ENCODE measurements at regions not wholly inside any gene's neighbourhood (a gene's known extent, or its start where the extent isn't known, plus 50 kb on each side); places are given as distances from the start of the nearest gene placed in this dataset.

GRCh38 chr14:71231521-71232393, 324.5 kb downstream of the PCNX1 start:
- H2BK12ac ChIP-seq (ENCODE audit: low read length in 2 of 2), result no peak overlapping the region
- no peak overlapping the region for H4K91ac ChIP-seq (ENCODE audit: low read length)
- no peaks in the 10 kb centered on the region for H3K27me3 ChIP-seq (ENCODE audit: control insufficient read depth in 1 of 2, insufficient read depth in 1 of 2, low read length in 2 of 2)

GRCh38 chr14:71232506-71232905, 325.2 kb downstream of the PCNX1 start:
- H3K27ac ChIP-seq (ENCODE audit: low read length, poor library complexity, severe bottlenecking), result no peak overlapping the region

More at GRCh38 chr14:71231521-71232393, 324.5 kb downstream of the PCNX1 start:
- no peak overlapping the region for H2BK15ac ChIP-seq (ENCODE audit: low read depth, poor library complexity, severe bottlenecking)
- no peak overlapping the region for H2AFZ ChIP-seq (ENCODE audit: low read depth, low read length)
- no peaks in the 10 kb centered on the region for H3K9me3 ChIP-seq (ENCODE audit: control insufficient read depth, low read length)
- H2BK120ac ChIP-seq (ENCODE audit: low read depth, low read length), result no peak overlapping the region
- H2BK5ac ChIP-seq (ENCODE audit: low read depth, low read length, poor library complexity, severe bottlenecking), result no peak overlapping the region
- H3K23ac ChIP-seq (ENCODE audit: low read length in 2 of 2), result no peak overlapping the region
- H3K4me1 ChIP-seq (ENCODE audit: control insufficient read depth, insufficient read depth, low read depth, low read length), result no peaks in the 10 kb centered on the region
- H3K4me2 ChIP-seq (ENCODE audit: low read length, poor library complexity, severe bottlenecking), result no peak overlapping the region
- no peak overlapping the region for H3K4me3 ChIP-seq (ENCODE audit: insufficient read depth in 1 of 2, low read depth in 1 of 2, low read length in 2 of 2)
- H3K14ac ChIP-seq (ENCODE audit: low read length in 2 of 2), result no peak overlapping the region
- H2AK5ac ChIP-seq (ENCODE audit: low read length, severe bottlenecking), result no peak overlapping the region
- H3K27ac ChIP-seq (ENCODE audit: low read length, poor library complexity, severe bottlenecking), result no peak overlapping the region
- no peaks in the 10 kb centered on the region for H3K79me1 ChIP-seq (replicated peaks; ENCODE audit: low read length, poor library complexity, severe bottlenecking)
- no peak overlapping the region for H4K8ac ChIP-seq (ENCODE audit: low read length)
- H3K4ac ChIP-seq (ENCODE audit: low read depth in 1 of 2, low read length in 2 of 2), result no peak overlapping the region
- no peaks in the 10 kb centered on the region for H3K36me3 ChIP-seq (ENCODE audit: control insufficient read depth in 1 of 2, insufficient read depth in 2 of 2, low read depth in 1 of 2, low read length in 2 of 2)
- H3K9ac ChIP-seq (ENCODE audit: low read length), result no peak overlapping the region
- H3K18ac ChIP-seq (ENCODE audit: low read depth in 1 of 2, low read length in 2 of 2), result no peak overlapping the region
- 91% methylated on average over 16 of the region's 16 CpGs for whole genome bisulfite sequencing
- DNase-seq, result no peak

GRCh38 chr14:71235875-71236274, 328.6 kb downstream of the PCNX1 start:
- Histone ChIP-seq H2AFZ (ENCODE audit: low read depth, low read length) (no peak overlapping the region), H3K18ac (ENCODE audit: low read depth in 1 of 2, low read length in 2 of 2) (no peak overlapping the region), H2AK5ac (ENCODE audit: low read length, severe bottlenecking) (no peak overlapping the region), H2BK15ac (ENCODE audit: low read depth, poor library complexity, severe bottlenecking) (no peak overlapping the region), H3K9ac (ENCODE audit: low read length) (no peak overlapping the region), H3K36me3 (ENCODE audit: control insufficient read depth in 1 of 2, insufficient read depth in 2 of 2, low read depth in 1 of 2, low read length in 2 of 2) (no peaks in the 10 kb centered on the region), H3K4me1 (ENCODE audit: control insufficient read depth, insufficient read depth, low read depth, low read length) (no peaks in the 10 kb centered on the region), H2BK120ac (ENCODE audit: low read depth, low read length) (no peak overlapping the region), H3K27me3 (ENCODE audit: control insufficient read depth in 1 of 2, insufficient read depth in 1 of 2, low read length in 2 of 2) (peaks cover 0 to 5% of the 10 kb centered on the region in 2 experiments), H3K27ac (ENCODE audit: low read length, poor library complexity, severe bottlenecking) (no peak overlapping the region), H3K14ac (ENCODE audit: low read length in 2 of 2) (no peak overlapping the region), H3K4me2 (ENCODE audit: low read length, poor library complexity, severe bottlenecking) (no peak overlapping the region), H4K8ac (ENCODE audit: low read length) (no peak overlapping the region), H3K23ac (ENCODE audit: low read length in 2 of 2) (no peak overlapping the region), H2BK5ac (ENCODE audit: low read depth, low read length, poor library complexity, severe bottlenecking) (no peak overlapping the region), H3K9me3 (ENCODE audit: control insufficient read depth, low read length) (no peaks in the 10 kb centered on the region), H4K91ac (ENCODE audit: low read length) (no peak overlapping the region), H3K4me3 (ENCODE audit: insufficient read depth in 1 of 2, low read depth in 1 of 2, low read length in 2 of 2) (peak overlapping the region in 1 of 2 experiments; percentile 42), H2BK12ac (ENCODE audit: low read length in 2 of 2) (no peak overlapping the region), H3K4ac (ENCODE audit: low read depth in 1 of 2, low read length in 2 of 2) (no peak overlapping the region), H3K79me1 (replicated peaks; ENCODE audit: low read length, poor library complexity, severe bottlenecking) (no peaks in the 10 kb centered on the region)
- 94% methylated on average over 7 of the region's 7 CpGs for WGBS
- DNase-seq, result no peak

More at GRCh38 chr14:71232506-71232905, 325.2 kb downstream of the PCNX1 start:
- no peaks in the 10 kb centered on the region for H3K9me3 ChIP-seq (ENCODE audit: control insufficient read depth, low read length)
- H3K4me2 ChIP-seq (ENCODE audit: low read length, poor library complexity, severe bottlenecking), result no peak overlapping the region
- no peak overlapping the region for H2AK5ac ChIP-seq (ENCODE audit: low read length, severe bottlenecking)
- H4K8ac ChIP-seq (ENCODE audit: low read length), result no peak overlapping the region
- no peak overlapping the region for H3K18ac ChIP-seq (ENCODE audit: low read depth in 1 of 2, low read length in 2 of 2)
- no peak overlapping the region for H3K4me3 ChIP-seq (ENCODE audit: insufficient read depth in 1 of 2, low read depth in 1 of 2, low read length in 2 of 2)
- no peak overlapping the region for H2BK120ac ChIP-seq (ENCODE audit: low read depth, low read length)
- DNase-seq, result no peak
- H3K9ac ChIP-seq (ENCODE audit: low read length), result no peak overlapping the region
- H3K4ac ChIP-seq (ENCODE audit: low read depth in 1 of 2, low read length in 2 of 2), result no peak overlapping the region
- H3K23ac ChIP-seq (ENCODE audit: low read length in 2 of 2), result no peak overlapping the region
- no peak overlapping the region for H3K14ac ChIP-seq (ENCODE audit: low read length in 2 of 2)
- H3K4me1 ChIP-seq (ENCODE audit: control insufficient read depth, insufficient read depth, low read depth, low read length), result no peaks in the 10 kb centered on the region
- WGBS, result 95% methylated on average over 12 of the region's 12 CpGs
- no peaks in the 10 kb centered on the region for H3K79me1 ChIP-seq (replicated peaks; ENCODE audit: low read length, poor library complexity, severe bottlenecking)
- no peak overlapping the region for H2BK15ac ChIP-seq (ENCODE audit: low read depth, poor library complexity, severe bottlenecking)
- no peak overlapping the region for H2BK12ac ChIP-seq (ENCODE audit: low read length in 2 of 2)
- no peak overlapping the region for H2BK5ac ChIP-seq (ENCODE audit: low read depth, low read length, poor library complexity, severe bottlenecking)
- no peaks in the 10 kb centered on the region for H3K36me3 ChIP-seq (ENCODE audit: control insufficient read depth in 1 of 2, insufficient read depth in 2 of 2, low read depth in 1 of 2, low read length in 2 of 2)
- H2AFZ ChIP-seq (ENCODE audit: low read depth, low read length), result no peak overlapping the region
- no peak overlapping the region for H4K91ac ChIP-seq (ENCODE audit: low read length)
- H3K27me3 ChIP-seq (ENCODE audit: control insufficient read depth in 1 of 2, insufficient read depth in 1 of 2, low read length in 2 of 2), result no peaks in the 10 kb centered on the region

- Histone ChIP-seq H2BK120ac (ENCODE audit: low read depth, low read length) (no peak overlapping the region), H3K18ac (ENCODE audit: low read depth in 1 of 2, low read length in 2 of 2) (no peak overlapping the region), H2BK5ac (ENCODE audit: low read depth, low read length, poor library complexity, severe bottlenecking) (no peak overlapping the region), H3K79me1 (replicated peaks; ENCODE audit: low read length, poor library complexity, severe bottlenecking) (no peaks in the 10 kb centered on the region), H2AFZ (ENCODE audit: low read depth, low read length) (no peak overlapping the region), H3K27ac (ENCODE audit: low read length, poor library complexity, severe bottlenecking) (no peak overlapping the region), H3K4me2 (ENCODE audit: low read length, poor library complexity, severe bottlenecking) (no peak overlapping the region), H3K4ac (ENCODE audit: low read depth in 1 of 2, low read length in 2 of 2) (no peak overlapping the region), H4K91ac (ENCODE audit: low read length) (no peak overlapping the region), H2AK5ac (ENCODE audit: low read length, severe bottlenecking) (no peak overlapping the region), H3K36me3 (ENCODE audit: control insufficient read depth in 1 of 2, insufficient read depth in 2 of 2, low read depth in 1 of 2, low read length in 2 of 2) (no peaks in the 10 kb centered on the region), H3K4me3 (ENCODE audit: insufficient read depth in 1 of 2, low read depth in 1 of 2, low read length in 2 of 2) (no peak overlapping the region), H3K23ac (ENCODE audit: low read length in 2 of 2) (no peak overlapping the region), H3K9me3 (ENCODE audit: control insufficient read depth, low read length) (no peaks in the 10 kb centered on the region), H3K14ac (ENCODE audit: low read length in 2 of 2) (no peak overlapping the region), H3K27me3 (ENCODE audit: control insufficient read depth in 1 of 2, insufficient read depth in 1 of 2, low read length in 2 of 2) (peaks cover 0 to 8% of the 10 kb centered on the region in 2 experiments), H2BK15ac (ENCODE audit: low read depth, poor library complexity, severe bottlenecking) (no peak overlapping the region), H4K8ac (ENCODE audit: low read length) (no peak overlapping the region), H3K4me1 (ENCODE audit: control insufficient read depth, insufficient read depth, low read depth, low read length) (no peaks in the 10 kb centered on the region), H2BK12ac (ENCODE audit: low read length in 2 of 2) (no peak overlapping the region), H3K9ac (ENCODE audit: low read length) (no peak overlapping the region)
- 92% methylated on average over 2 of the region's 3 CpGs for WGBS
- no peak for DNase-seq
Observed at GRCh38 chr14:71236487-71236886, 329.2 kb downstream of the PCNX1 start.

All from mesenchymal stem cell (in vitro differentiated cells and primary cell).